ENCODE measurements at regions not wholly inside any gene's neighbourhood (a gene's known extent, or its start where the extent isn't known, plus 50 kb on each side); places are given as distances from the start of the nearest gene placed in this dataset.
A peak's percentile ranks its signal among the peaks of the same experiment; 100 is the strongest.

DNA sequence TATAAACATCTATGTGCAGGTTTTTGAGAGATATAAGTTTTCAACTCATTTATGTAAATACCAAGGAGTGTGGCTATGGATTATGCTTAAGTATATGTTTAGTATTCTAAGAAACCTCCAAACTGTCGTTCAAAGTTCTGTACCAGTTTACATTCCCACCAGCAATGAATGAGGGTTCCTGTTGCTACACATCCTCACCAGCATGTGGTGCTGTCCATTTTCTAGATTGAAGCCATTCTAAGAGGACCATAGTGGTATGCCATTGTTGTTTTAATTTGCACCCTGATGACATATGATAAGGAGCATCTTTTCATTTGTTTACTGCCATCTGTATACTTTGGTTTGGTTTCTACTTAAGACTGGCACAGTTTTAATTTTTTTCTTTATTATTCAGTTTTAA, 2097.9 kb downstream of the LRRC4C start:
- no peaks in the 10 kb centered on the region for H3F3A ChIP-seq (ENCODE audit: insufficient read depth, low read length, poor library complexity, severe bottlenecking)
- no peak overlapping the region for H2AFZ ChIP-seq (ENCODE audit: low read depth, low read length)
- H3K79me2 ChIP-seq (replicated peaks; ENCODE audit: insufficient read depth, low read length), result no peaks in the 10 kb centered on the region
- no peaks in the 10 kb centered on the region for H3K9me3 ChIP-seq (ENCODE audit: low read length)
- no peaks in the 10 kb centered on the region for H3K27me3 ChIP-seq (ENCODE audit: insufficient read depth, low read depth, low read length)
- H3K27ac ChIP-seq (ENCODE audit: low read length), result no peak overlapping the region
- H3K36me3 ChIP-seq (ENCODE audit: insufficient read depth, low read length), result no peaks in the 10 kb centered on the region
- H3K4me3 ChIP-seq (ENCODE audit: low read length), result no peak overlapping the region
- H3K4me2 ChIP-seq (ENCODE audit: low read length), result no peak overlapping the region
- TF ChIP-seq EP300 (conservative IDR thresholded peaks at IDR 0.05; ENCODE audit: poor library complexity, severe bottlenecking), result no peak
- no peak for TF ChIP-seq EZH2 (IDR thresholded peaks at IDR 0.05; ENCODE audit: borderline replicate concordance, insufficient read depth, low read length, poor library complexity, severe bottlenecking)
- TF ChIP-seq SMC3 (conservative IDR thresholded peaks at IDR 0.05; ENCODE audit: poor library complexity), result no peak
- TF ChIP-seq TAF1 (IDR thresholded peaks at IDR 0.05; ENCODE audit: low read depth), result no peak
- TF ChIP-seq CTCF (IDR thresholded peaks at IDR 0.05; ENCODE audit: poor library complexity, severe bottlenecking), result no peak
- TF ChIP-seq, protein P1, sequence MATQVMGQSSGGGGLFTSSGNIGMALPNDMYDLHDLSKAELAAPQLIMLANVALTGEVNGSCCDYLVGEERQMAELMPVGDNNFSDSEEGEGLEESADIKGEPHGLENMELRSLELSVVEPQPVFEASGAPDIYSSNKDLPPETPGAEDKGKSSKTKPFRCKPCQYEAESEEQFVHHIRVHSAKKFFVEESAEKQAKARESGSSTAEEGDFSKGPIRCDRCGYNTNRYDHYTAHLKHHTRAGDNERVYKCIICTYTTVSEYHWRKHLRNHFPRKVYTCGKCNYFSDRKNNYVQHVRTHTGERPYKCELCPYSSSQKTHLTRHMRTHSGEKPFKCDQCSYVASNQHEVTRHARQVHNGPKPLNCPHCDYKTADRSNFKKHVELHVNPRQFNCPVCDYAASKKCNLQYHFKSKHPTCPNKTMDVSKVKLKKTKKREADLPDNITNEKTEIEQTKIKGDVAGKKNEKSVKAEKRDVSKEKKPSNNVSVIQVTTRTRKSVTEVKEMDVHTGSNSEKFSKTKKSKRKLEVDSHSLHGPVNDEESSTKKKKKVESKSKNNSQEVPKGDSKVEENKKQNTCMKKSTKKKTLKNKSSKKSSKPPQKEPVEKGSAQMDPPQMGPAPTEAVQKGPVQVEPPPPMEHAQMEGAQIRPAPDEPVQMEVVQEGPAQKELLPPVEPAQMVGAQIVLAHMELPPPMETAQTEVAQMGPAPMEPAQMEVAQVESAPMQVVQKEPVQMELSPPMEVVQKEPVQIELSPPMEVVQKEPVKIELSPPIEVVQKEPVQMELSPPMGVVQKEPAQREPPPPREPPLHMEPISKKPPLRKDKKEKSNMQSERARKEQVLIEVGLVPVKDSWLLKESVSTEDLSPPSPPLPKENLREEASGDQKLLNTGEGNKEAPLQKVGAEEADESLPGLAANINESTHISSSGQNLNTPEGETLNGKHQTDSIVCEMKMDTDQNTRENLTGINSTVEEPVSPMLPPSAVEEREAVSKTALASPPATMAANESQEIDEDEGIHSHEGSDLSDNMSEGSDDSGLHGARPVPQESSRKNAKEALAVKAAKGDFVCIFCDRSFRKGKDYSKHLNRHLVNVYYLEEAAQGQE (IDR thresholded peaks at IDR 0.05; ENCODE audit: borderline replicate concordance), result no peak
- no peak for TF ChIP-seq POLR2AphosphoS5 (IDR thresholded peaks at IDR 0.05)
- TF ChIP-seq RAD21 (conservative IDR thresholded peaks at IDR 0.05), result no peak
- TF ChIP-seq MXI1 (conservative IDR thresholded peaks at IDR 0.05; ENCODE audit: poor library complexity, severe bottlenecking), result no peak
- H3K9ac ChIP-seq (ENCODE audit: low read length), result no peak overlapping the region
- H4K20me1 ChIP-seq (ENCODE audit: insufficient read depth), result no peaks in the 10 kb centered on the region
- H3K9me2 ChIP-seq (ENCODE audit: insufficient read depth, low read length), result no peaks in the 10 kb centered on the region

DNA sequence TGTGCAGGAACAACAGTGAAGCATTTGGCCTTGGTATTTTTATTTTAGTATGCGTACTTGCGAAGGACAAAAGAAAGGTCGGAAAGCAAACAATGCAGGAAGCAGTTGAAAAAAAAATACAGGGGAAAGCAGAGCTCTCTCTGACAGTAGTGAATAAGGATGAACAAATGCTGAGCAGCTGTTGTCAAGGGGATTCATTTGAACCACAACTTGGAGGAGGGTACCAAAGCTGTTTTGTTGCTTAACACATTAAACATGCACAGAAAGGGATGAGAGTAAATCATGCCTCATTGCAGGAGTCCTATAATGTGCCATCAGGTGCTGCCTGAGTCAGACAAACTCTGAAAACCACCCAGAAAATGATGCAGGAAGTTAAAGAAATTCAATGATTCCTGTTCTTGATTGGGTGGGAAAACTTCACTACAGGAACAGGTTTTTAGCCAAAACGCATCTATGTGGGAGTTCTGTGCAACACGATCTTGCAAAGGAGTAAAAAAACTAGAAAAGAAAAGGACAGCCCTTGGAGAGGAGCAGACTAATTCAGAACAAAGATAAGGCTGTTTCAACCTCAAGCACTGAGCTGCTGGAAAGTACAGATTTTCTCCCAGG, 2113.5 kb downstream of the LRRC4C start:
- Histone ChIP-seq H2AFZ (ENCODE audit: low read depth, low read length) (peak overlapping the region; percentile 16), H3K79me2 (replicated peaks; ENCODE audit: insufficient read depth, low read length) (no peaks in the 10 kb centered on the region), H3K36me3 (ENCODE audit: insufficient read depth, low read length) (no peaks in the 10 kb centered on the region), H3K9me3 (ENCODE audit: low read length) (no peaks in the 10 kb centered on the region), H3K27ac (ENCODE audit: low read length) (no peak overlapping the region), H3K27me3 (ENCODE audit: insufficient read depth, low read depth, low read length) (no peaks in the 10 kb centered on the region), H3K4me3 (ENCODE audit: low read length) (no peak overlapping the region), H3K9ac (ENCODE audit: low read length) (no peak overlapping the region), H3K4me2 (ENCODE audit: low read length) (no peak overlapping the region), H4K20me1 (ENCODE audit: insufficient read depth) (no peaks in the 10 kb centered on the region), H3F3A (ENCODE audit: insufficient read depth, low read length, poor library complexity, severe bottlenecking) (no peaks in the 10 kb centered on the region), H3K9me2 (ENCODE audit: insufficient read depth, low read length) (no peaks in the 10 kb centered on the region)
- TF ChIP-seq SMC3 (conservative IDR thresholded peaks at IDR 0.05; ENCODE audit: poor library complexity), result no peak
- TF ChIP-seq EP300 (conservative IDR thresholded peaks at IDR 0.05; ENCODE audit: poor library complexity, severe bottlenecking), result no peak
- no peak for TF ChIP-seq TAF1 (IDR thresholded peaks at IDR 0.05; ENCODE audit: low read depth)
- TF ChIP-seq POLR2AphosphoS5 (IDR thresholded peaks at IDR 0.05), result no peak
- no peak for TF ChIP-seq CTCF (IDR thresholded peaks at IDR 0.05; ENCODE audit: poor library complexity, severe bottlenecking)
- no peak for TF ChIP-seq RAD21 (conservative IDR thresholded peaks at IDR 0.05)
- TF ChIP-seq, protein P1 (IDR thresholded peaks at IDR 0.05; ENCODE audit: borderline replicate concordance), result no peak
- TF ChIP-seq MXI1 (conservative IDR thresholded peaks at IDR 0.05; ENCODE audit: poor library complexity, severe bottlenecking), result no peak
- no peak for TF ChIP-seq EZH2 (IDR thresholded peaks at IDR 0.05; ENCODE audit: borderline replicate concordance, insufficient read depth, low read length, poor library complexity, severe bottlenecking)
